Endothelial cell of umbilical vein (primary cell): ENCODE measurements at regions not wholly inside any gene's neighbourhood (a gene's known extent, or its start where the extent isn't known, plus 50 kb on each side); places are given as distances from the start of the nearest gene placed in this dataset.

ENCODE experiments used
- BruUV-seq: library from RNA; stranded (reverse); fragments of 400-500 nt; replicated peaks from 2 replicates; lab custom pipeline; 2021; lab: Mats Ljungman, UMichigan
- CTCF ChIA-PET: fragments of 300-600, 350-600 bp; sonication (Branson Sonifier 250); formaldehyde crosslinking; loops from one replicate; lab custom pipeline; 2021; ENCODE audit warnings: antibody characterized with exemption, inconsistent platforms; lab: Charles Lee
- POLR2A ChIA-PET: fragments of 300-600, 350-600 bp; sonication (Branson Sonifier 250); formaldehyde crosslinking; loops from one replicate; lab custom pipeline; 2021; ENCODE audit warnings: antibody characterized with exemption, inconsistent platforms; lab: Charles Lee
- DNase-seq: peaks from one replicate; pipeline ENCODE4 v3.0.0-alpha.2; 2011; ENCODE audit warnings: low read depth, low spot score
- FAIRE-seq: peaks from 2 replicates; lab custom pipeline; 2011; peaks lifted over from hg19 to GRCh38; lab: Jason Lieb, UNC
- H2AFZ ChIP-seq: 2 replicates; pipeline ENCODE4 v1.6.0; 2012; ENCODE audit warnings: low read depth, low read length, control low read depth, inconsistent platforms
- H3K27ac ChIP-seq: 2 replicates; pipeline ENCODE4 v1.5.1; 2011; ENCODE audit warnings: low read depth, mild to moderate bottlenecking, control low read depth, low read length, moderate library complexity; ENCODE audit not compliant: insufficient read depth
- H3K27me3 ChIP-seq, 2 experiments: 2 replicates each; pipeline versions ENCODE4 v1.6.0 to v1.6.1; 2011; ENCODE audit warnings: low read length in 2 of 2, mixed read lengths in 1 of 2; ENCODE audit not compliant: control insufficient read depth in 2 of 2, insufficient read depth in 2 of 2
- H3K36me3 ChIP-seq, 2 experiments: 2 replicates in 1 of 2; 3 replicates in 1 of 2; pipeline ENCODE4 v1.5.1; 2011; ENCODE audit warnings: low read length in 2 of 2, mild to moderate bottlenecking in 1 of 2, moderate library complexity in 1 of 2; ENCODE audit not compliant: control insufficient read depth in 2 of 2, insufficient read depth in 2 of 2; ENCODE audit errors: extremely low read depth in 1 of 2
- H3K4me1 ChIP-seq: 3 replicates; pipeline ENCODE4 v1.5.1; 2011; ENCODE audit warnings: mild to moderate bottlenecking, low read length; ENCODE audit not compliant: control insufficient read depth, insufficient read depth; ENCODE audit errors: extremely low read depth
- H3K4me2 ChIP-seq: 2 replicates; pipeline ENCODE4 v1.6.1; 2011; ENCODE audit warnings: low read length, control low read depth, mixed read lengths; ENCODE audit not compliant: insufficient read depth
- H3K4me3 ChIP-seq, 3 experiments: fragments of 200-600 bp in 1 of 3; sonication (generic), shearing (Covaris generic) in 1 of 3; replicated peaks in 1 of 3; 2 replicates each; pipeline ENCODE4 v1.5.1; 2011 to 2016; ENCODE audit warnings: control low read depth in 3 of 3, low read length in 3 of 3, mild to moderate bottlenecking in 2 of 3, inconsistent platforms in 1 of 3, low read depth in 1 of 3, moderate library complexity in 1 of 3; ENCODE audit not compliant: insufficient read depth in 1 of 3
- H3K79me2 ChIP-seq: 2 replicates; pipeline ENCODE4 v1.6.0; 2012; ENCODE audit warnings: low read length, inconsistent platforms; ENCODE audit not compliant: control insufficient read depth, insufficient read depth
- H3K9ac ChIP-seq: replicated peaks from 2 replicates; pipeline ENCODE3; 2011; ENCODE audit warnings: low read length, control low read depth; ENCODE audit not compliant: insufficient read depth; ENCODE audit errors: extremely low read depth
- H3K9me1 ChIP-seq: replicated peaks from 3 replicates; pipeline ENCODE4 v1.6.0; 2011; ENCODE audit warnings: mild to moderate bottlenecking, low read length; ENCODE audit not compliant: control insufficient read depth, insufficient read depth; ENCODE audit errors: extremely low read depth
- H3K9me3 ChIP-seq: replicated peaks from 2 replicates; pipeline ENCODE4 v1.5.1; 2012; ENCODE audit warnings: low read length, inconsistent platforms; ENCODE audit not compliant: control insufficient read depth, insufficient read depth
- H4K20me1 ChIP-seq: replicated peaks from 2 replicates; pipeline ENCODE3; 2011; ENCODE audit warnings: mild to moderate bottlenecking, low read length; ENCODE audit not compliant: control insufficient read depth, insufficient read depth; ENCODE audit errors: extremely low read depth
- EZH2 ChIP-seq: IDR thresholded peaks from 2 replicates; pipeline ENCODE4 v1.6.1; 2012; ENCODE audit warnings: borderline replicate concordance, low read depth, mild to moderate bottlenecking, moderate library complexity, low read length, inconsistent platforms; ENCODE audit not compliant: severe bottlenecking
- FOS ChIP-seq: IDR thresholded peaks from 2 replicates; pipeline ENCODE4 v1.6.1; 2011; ENCODE audit warnings: mild to moderate bottlenecking, low read length, moderate library complexity, borderline replicate concordance; ENCODE audit not compliant: insufficient read depth
- GATA2 ChIP-seq: IDR thresholded peaks from 2 replicates; pipeline ENCODE4 v1.7.0; 2011; ENCODE audit warnings: low read depth, mild to moderate bottlenecking, moderate library complexity, mixed read lengths, low read length; ENCODE audit not compliant: insufficient read length, insufficient read depth
- JUN ChIP-seq: IDR thresholded peaks from 2 replicates; pipeline ENCODE4 v1.6.1; 2011; ENCODE audit warnings: borderline replicate concordance, low read depth; ENCODE audit not compliant: insufficient read length, insufficient read depth
- MYC ChIP-seq: IDR thresholded peaks from one replicate; pipeline ENCODE4 v1.6.1; 2011; ENCODE audit warnings: mild to moderate bottlenecking, low read depth, low read length
- POLR2A ChIP-seq: IDR thresholded peaks from 2 replicates; pipeline ENCODE4 v1.6.1; 2012; ENCODE audit warnings: low read depth, mild to moderate bottlenecking, control low read depth, low read length
- POLR2AphosphoS5 ChIP-seq: IDR thresholded peaks from 2 replicates; pipeline ENCODE4 v1.6.1; 2012; ENCODE audit warnings: low read depth, mild to moderate bottlenecking, control low read depth, low read length, moderate library complexity; ENCODE audit not compliant: insufficient read depth
- dilution Hi-C: fragments of 300-500 bp; cut with MboI; formaldehyde crosslinking; loops from one replicate; pipeline ENCODE4 v1.15.0; 2019; ENCODE audit warnings: low sequenced_read_pairs; ENCODE audit not compliant: extremely low pct_ligation_motif_present
- intact Hi-C: fragments of 100-400 bp; cut with micrococcal nuclease; formaldehyde crosslinking; loops from one replicate; pipeline ENCODE4 v1.10.0; 2022
- TF ChIP-seq, protein P1 (sequence below): IDR thresholded peaks from 2 replicates; pipeline ENCODE4 v1.6.1; 2011; ENCODE audit not compliant: insufficient read depth, insufficient read length
- TF ChIP-seq, protein P2 (sequence below), 2 donors: IDR thresholded peaks; 1 replicate in 1 of 2; 2 replicates in 1 of 2; pipeline ENCODE4 v1.5.1; 2011; ENCODE audit warnings: low read length in 2 of 2, mild to moderate bottlenecking in 2 of 2, moderate library complexity in 2 of 2, control low read depth in 1 of 2, inconsistent platforms in 1 of 2, low read depth in 1 of 2; ENCODE audit not compliant: insufficient read depth in 1 of 2; ENCODE audit errors: extremely low read depth in 1 of 2

DNA sequence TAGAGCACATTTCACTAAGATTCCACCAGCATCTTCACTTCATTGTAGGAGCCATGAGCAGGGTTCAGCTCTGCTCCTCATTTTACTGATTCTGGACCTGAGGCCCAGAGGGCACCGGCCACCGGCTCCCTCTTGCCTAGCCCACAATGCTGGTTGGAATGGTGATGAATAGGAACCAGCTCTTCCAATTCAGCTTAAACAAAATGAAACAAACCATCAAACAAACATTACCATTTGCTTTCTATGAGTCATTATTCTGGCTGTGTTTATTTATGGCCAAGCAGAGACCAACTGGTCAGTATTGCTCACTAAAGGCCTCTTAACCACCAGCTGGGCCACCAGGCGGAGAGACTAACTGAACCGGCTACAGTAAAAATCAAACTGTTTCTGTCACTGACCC lies 176.7 kb downstream of the MTX2 start:
- dilution Hi-C loops, result no loop called here
- CTCF ChIA-PET, result interaction anchor here (0.7 to 3.3 kb wide), 11 partner anchors 9 to 314 kb away, joined by 3 to 33 read pairs (median 5); partner anchors contain the start of gene MTX2
- H3K4me2 ChIP-seq, result peak overlapping the region; percentile 80

More for the DNA sequence above, 176.7 kb downstream of the MTX2 start:
- H3K36me3 ChIP-seq, result no peaks in the 10 kb centered on the region
- H3K79me2 ChIP-seq, result no peaks in the 10 kb centered on the region
- intact Hi-C loops, result loop anchor here (1.0 kb wide), 1 partner anchor 27 kb away; no protein-coding TSS in a partner anchor
- H3K9me1 ChIP-seq, result no peaks in the 10 kb centered on the region
- H3K27me3 ChIP-seq, result no peaks in the 10 kb centered on the region
- no peaks in the 10 kb centered on the region for H3K9me3 ChIP-seq
- H3K9ac ChIP-seq, result no peak overlapping the region
- DNase-seq, result peak; percentile 73
- POLR2A ChIA-PET, result no interaction called here
- peaks cover 17% of the 10 kb centered on the region for H3K4me1 ChIP-seq
- no TSS peak for BruUV-seq
- TF ChIP-seq, protein P1, sequence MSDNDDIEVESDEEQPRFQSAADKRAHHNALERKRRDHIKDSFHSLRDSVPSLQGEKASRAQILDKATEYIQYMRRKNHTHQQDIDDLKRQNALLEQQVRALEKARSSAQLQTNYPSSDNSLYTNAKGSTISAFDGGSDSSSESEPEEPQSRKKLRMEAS, result no peak
- TF ChIP-seq EZH2 (no peak), POLR2AphosphoS5 (no peak), JUN (peak; percentile 60), MYC (no peak), POLR2A (no peak), FOS (peak; percentile 71), GATA2 (no peak)
- TF ChIP-seq, protein P2, sequence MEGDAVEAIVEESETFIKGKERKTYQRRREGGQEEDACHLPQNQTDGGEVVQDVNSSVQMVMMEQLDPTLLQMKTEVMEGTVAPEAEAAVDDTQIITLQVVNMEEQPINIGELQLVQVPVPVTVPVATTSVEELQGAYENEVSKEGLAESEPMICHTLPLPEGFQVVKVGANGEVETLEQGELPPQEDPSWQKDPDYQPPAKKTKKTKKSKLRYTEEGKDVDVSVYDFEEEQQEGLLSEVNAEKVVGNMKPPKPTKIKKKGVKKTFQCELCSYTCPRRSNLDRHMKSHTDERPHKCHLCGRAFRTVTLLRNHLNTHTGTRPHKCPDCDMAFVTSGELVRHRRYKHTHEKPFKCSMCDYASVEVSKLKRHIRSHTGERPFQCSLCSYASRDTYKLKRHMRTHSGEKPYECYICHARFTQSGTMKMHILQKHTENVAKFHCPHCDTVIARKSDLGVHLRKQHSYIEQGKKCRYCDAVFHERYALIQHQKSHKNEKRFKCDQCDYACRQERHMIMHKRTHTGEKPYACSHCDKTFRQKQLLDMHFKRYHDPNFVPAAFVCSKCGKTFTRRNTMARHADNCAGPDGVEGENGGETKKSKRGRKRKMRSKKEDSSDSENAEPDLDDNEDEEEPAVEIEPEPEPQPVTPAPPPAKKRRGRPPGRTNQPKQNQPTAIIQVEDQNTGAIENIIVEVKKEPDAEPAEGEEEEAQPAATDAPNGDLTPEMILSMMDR (IDR thresholded peaks at IDR 0.05; ENCODE audit: extremely low read depth in 1 of 2, insufficient read depth in 1 of 2, low read depth in 1 of 2, low read length in 2 of 2), result no peak
- no peak overlapping the region for H3K4me3 ChIP-seq
- H4K20me1 ChIP-seq, result no peaks in the 10 kb centered on the region
- H3K27ac ChIP-seq, result peak overlapping the region; percentile 78
- FAIRE-seq, result peak; percentile 78
- peak overlapping the region; percentile 94 for H2AFZ ChIP-seq
